ENCODE measurements at regions not wholly inside any gene's neighbourhood (a gene's known extent, or its start where the extent isn't known, plus 50 kb on each side); places are given as distances from the start of the nearest gene placed in this dataset.

- DNase-seq, result peak; percentile 62 to 78 (median 73)
- H3K9ac ChIP-seq (ENCODE audit: low read length in 3 of 3), result peak overlapping the region in 2 of 3 donors; percentile 15 to 69
- no peaks in the 10 kb centered on the region for H3K27me3 ChIP-seq (ENCODE audit: control insufficient read depth, insufficient read depth, low read length)
- H3K4me1 ChIP-seq (ENCODE audit: control insufficient read depth in 2 of 3, insufficient read depth in 2 of 3, low read depth in 1 of 3, low read length in 3 of 3), result no peaks in the 10 kb centered on the region
- H3K36me3 ChIP-seq (ENCODE audit: control insufficient read depth in 2 of 3, insufficient read depth in 3 of 3, low read length in 3 of 3), result no peaks in the 10 kb centered on the region
- peak overlapping the region; percentile 53 to 70 (median 67) for H3K4me3 ChIP-seq (ENCODE audit: low read length in 3 of 3)
- no peak for FAIRE-seq
- no peak for TF ChIP-seq CTCF (IDR thresholded peaks at IDR 0.05; ENCODE audit: borderline replicate concordance, extremely low read depth, insufficient read depth)
- no peak overlapping the region for H3K27ac ChIP-seq (ENCODE audit: low read depth in 2 of 2, low read length in 2 of 2)
- peaks cover 0 to 8% (median 0%) of the 10 kb centered on the region in 3 donors for H3K9me3 ChIP-seq (ENCODE audit: control insufficient read depth in 2 of 3, insufficient read depth in 1 of 3, low read length in 3 of 3)
- intact Hi-C loops (cut with DNase I), result no loop called here
Measured at GRCh38 chr4:183798301-183799253, 106.5 kb upstream of the STOX2 start.

- Histone ChIP-seq H3K4me3 (ENCODE audit: low read length in 3 of 3) (no peak overlapping the region), H3K27ac (ENCODE audit: low read depth in 2 of 2, low read length in 2 of 2) (no peak overlapping the region), H3K9me3 (ENCODE audit: control insufficient read depth in 2 of 3, insufficient read depth in 1 of 3, low read length in 3 of 3) (no peaks in the 10 kb centered on the region), H3K36me3 (ENCODE audit: control insufficient read depth in 2 of 3, insufficient read depth in 3 of 3, low read length in 3 of 3) (no peaks in the 10 kb centered on the region), H3K9ac (ENCODE audit: low read length in 3 of 3) (no peak overlapping the region), H3K27me3 (ENCODE audit: control insufficient read depth, insufficient read depth, low read length) (no peaks in the 10 kb centered on the region), H3K4me1 (ENCODE audit: control insufficient read depth in 2 of 3, insufficient read depth in 2 of 3, low read depth in 1 of 3, low read length in 3 of 3) (no peaks in the 10 kb centered on the region)
- FAIRE-seq (no peak), DNase-seq (no peak)
- TF ChIP-seq CTCF (IDR thresholded peaks at IDR 0.05; ENCODE audit: borderline replicate concordance, extremely low read depth, insufficient read depth), result no peak
- intact Hi-C loops (cut with DNase I), result no loop called here
Measured at GRCh38 chr4:183801457-183802165, 103.5 kb upstream of the STOX2 start.

- peaks cover 0 to 8% (median 0%) of the 10 kb centered on the region in 3 donors for H3K4me1 ChIP-seq (ENCODE audit: control insufficient read depth in 2 of 3, insufficient read depth in 2 of 3, low read depth in 1 of 3, low read length in 3 of 3)
- intact Hi-C loops (cut with DNase I), result no loop called here
- H3K27ac ChIP-seq (ENCODE audit: low read depth in 2 of 2, low read length in 2 of 2), result peak overlapping the region in 1 of 2 donors; percentile 15
- TF ChIP-seq CTCF (IDR thresholded peaks at IDR 0.05; ENCODE audit: borderline replicate concordance, extremely low read depth, insufficient read depth), result no peak
- no peaks in the 10 kb centered on the region for H3K9me3 ChIP-seq (ENCODE audit: control insufficient read depth in 2 of 3, insufficient read depth in 1 of 3, low read length in 3 of 3)
- H3K36me3 ChIP-seq (ENCODE audit: control insufficient read depth in 2 of 3, insufficient read depth in 3 of 3, low read length in 3 of 3), result no peaks in the 10 kb centered on the region
- FAIRE-seq, result no peak
- H3K9ac ChIP-seq (ENCODE audit: low read length in 3 of 3), result no peak overlapping the region
- no peaks in the 10 kb centered on the region for H3K27me3 ChIP-seq (ENCODE audit: control insufficient read depth, insufficient read depth, low read length)
- peak in 4 of 5 donors; percentile 41 to 64 (median 52) for DNase-seq
- no peak overlapping the region for H3K4me3 ChIP-seq (ENCODE audit: low read length in 3 of 3)
Measured at GRCh38 chr4:183806341-183806740, 98.8 kb upstream of the STOX2 start.

Data from kidney (tissue), 13 donors.